HK-2 (cell line): ENCODE measurements at regions not wholly inside any gene's neighbourhood (a gene's known extent, or its start where the extent isn't known, plus 50 kb on each side); places are given as distances from the start of the nearest gene placed in this dataset.

Source experiments
- DNase-seq: peaks from one replicate; pipeline ENCODE4 v3.0.0-alpha.2; 2018; ENCODE audit not compliant: unreplicated experiment

DNA sequence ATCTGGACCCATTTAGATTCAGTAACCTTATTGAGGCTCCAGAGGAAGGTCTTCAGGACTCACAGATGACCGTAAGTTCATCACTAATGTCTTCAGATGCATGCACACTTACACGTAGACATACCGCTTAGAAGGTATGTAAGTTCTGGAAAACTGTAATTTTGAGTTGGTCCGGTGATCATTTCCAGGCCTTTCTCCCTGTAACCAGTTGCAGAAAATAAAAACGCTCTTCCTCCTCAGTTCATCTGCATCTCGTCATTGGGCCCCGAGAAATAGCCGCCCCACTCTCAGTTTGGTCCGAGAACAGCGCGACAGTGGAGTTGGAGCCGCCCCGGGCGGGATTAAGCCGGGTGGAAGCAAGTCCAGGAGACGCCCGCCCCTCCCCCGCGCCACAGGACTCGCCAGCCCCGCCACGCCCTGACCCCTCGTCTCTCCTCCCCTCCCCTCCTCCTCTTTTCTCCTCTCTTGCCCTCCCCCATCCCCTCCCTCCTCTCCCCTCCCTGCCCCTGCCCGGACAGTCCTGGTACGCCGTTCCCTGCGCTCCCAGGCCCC is 83.7 kb downstream of the TNFAIP2 start:
- DNase-seq, result peak; percentile 94

DNA sequence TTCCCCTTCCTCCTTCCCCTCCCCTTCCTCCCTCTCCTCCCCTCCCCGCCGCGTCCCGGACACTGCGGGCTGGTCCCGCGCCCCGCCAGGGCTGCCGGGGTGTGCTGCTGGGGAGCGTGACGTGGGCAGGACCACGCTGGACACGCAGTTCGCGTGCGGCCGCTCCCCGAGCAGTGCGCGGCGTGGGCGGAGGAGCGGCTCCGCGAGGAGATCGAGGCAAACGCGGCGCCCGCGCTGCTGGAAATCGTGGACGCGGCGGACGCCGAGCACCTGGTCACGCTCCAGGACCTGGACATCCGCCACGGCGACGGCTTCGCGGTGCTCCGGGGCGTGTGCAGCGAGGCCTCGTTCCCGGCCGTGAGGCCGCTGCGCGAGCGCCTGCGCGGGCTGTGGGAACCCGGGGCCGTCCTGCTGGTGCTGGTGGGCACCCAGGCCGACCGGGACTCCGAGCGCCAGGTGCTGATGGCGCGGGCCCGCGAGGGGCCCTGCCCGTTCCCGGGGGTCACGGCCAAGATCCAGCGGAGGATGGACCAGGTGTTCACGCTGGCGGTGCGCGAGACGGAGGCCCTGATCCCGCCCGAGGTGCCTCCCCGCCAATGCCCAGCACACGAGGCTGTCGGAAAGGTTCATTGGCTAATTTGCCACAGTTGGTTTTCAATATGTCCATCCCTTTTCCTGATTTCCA is 84.3 kb downstream of the TNFAIP2 start:
- DNase-seq, result peak; percentile 67

- peak; percentile 22 for DNase-seq
These were observed 85.8 kb downstream of the TNFAIP2 start for GRCh38 chr14:103209054-103209453.

DNA sequence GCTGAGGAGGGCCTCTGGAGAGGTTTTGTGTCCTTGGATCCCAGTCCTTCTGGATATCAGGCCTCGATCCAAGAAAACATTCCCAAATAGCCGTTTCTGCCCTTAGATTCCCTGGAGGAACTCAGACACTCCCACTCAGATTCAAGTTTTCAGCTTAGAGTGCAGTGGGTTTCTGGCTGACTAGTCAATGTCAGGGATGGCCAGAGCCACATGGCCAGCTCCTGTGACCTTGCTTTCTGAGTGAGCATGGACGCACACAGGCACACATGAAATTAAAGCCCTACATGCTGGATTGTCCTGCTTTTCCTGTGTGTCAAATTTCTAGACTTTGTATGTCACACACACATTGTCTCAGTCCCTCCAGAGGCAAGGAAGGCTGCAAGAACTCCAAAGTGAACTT is 86.2 kb downstream of the TNFAIP2 start:
- no peak for DNase-seq

DNA sequence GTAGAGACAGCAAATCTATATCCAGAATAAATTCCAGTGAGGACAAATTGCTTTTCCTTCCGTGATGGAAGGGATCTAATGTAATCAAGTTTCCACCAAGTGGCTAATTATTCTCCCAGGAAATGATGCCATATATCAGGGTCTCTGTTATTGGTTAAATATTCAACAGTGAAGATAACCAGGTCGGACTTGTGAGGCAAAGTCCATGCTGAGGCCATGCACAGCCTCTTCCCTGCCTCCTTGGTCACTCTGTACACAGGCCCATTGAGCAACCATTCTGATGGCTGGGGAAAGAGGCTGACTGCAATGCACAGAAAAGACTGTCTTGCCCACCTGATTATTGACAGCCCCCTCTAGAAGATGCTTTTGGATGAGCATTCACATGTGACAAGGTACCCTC is 90.1 kb downstream of the TNFAIP2 start:
- DNase-seq, result no peak

- DNase-seq, result no peak
These were observed 91.2 kb downstream of the TNFAIP2 start for GRCh38 chr14:103214461-103214958.

DNA sequence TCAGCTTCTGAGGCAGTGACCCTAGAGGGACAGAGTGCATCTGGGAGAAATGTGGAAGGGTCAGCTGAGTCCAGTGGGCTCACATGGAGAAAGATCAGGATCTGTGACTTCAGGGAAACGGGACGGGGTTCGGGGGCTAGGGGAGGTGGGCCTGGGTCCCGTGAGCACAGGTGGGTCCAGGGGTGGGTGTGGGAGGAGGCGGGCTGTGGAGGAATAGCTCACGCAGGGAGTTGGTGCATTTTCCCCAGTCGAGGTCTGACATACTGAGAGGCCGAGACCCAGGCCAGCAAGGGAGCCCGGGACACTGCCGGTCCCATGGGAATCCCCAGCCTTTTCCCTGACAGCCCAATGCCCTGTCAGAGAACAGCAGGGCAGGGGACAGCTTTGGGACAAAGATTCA is 93.1 kb downstream of the TNFAIP2 start:
- no peak for DNase-seq

DNA sequence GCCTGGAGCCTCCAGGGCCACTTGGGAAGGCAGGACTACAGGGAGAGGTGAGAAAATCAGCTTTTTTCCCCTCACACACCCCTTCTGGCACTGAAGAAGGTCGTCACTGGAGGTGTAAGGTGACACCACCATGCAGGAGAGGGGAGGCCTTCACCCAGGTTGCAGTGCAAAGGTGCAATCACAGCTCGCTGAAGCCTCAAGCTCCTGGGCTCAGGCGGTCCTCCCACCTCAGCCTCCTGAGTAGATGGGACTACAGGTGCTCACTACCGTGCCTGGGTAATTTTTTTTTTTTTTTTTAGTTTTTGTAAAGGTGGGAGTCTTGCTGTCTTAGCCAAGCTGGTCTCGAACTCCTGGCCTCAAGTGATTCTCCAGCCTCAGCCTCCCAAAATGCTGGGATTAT is 93.6 kb downstream of the TNFAIP2 start:
- DNase-seq, result no peak

- no peak for DNase-seq
These were observed 94.3 kb downstream of the TNFAIP2 start for GRCh38 chr14:103217538-103217937.

GRCh38 chr14:103220134-103220981 is 97.1 kb downstream of the TNFAIP2 start:
- DNase-seq, result no peak

DNA sequence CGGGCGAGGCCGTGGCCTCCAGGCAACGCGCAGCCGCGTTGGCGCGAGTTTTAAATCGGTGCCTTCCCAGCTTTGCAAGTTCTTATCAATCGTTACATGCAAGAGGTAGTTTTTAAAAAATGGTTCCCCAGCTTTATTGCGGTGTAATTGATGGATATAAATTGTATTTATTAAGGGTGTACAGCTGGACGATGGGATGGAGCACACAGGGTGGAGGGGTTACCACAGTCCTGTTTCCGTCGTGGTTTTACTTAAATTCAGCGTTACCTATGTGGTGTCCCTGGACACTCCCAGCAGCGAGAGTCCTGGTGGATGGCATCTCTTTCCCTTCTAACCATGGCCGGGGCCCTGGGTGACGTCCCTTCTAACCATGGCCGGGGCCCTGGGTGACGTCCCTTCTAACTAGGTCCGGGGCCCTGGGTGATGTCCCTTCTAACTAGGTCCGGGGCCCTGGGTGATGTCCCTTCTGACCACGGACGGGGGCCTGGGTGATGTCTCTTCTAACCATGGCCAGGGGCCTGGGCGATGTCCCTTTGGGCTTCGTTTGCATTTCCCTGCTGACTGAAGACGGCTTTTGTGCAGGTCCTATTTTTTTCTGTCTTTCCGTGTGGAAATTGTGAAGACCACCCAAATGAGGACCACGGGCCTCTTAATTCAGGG is 97.9 kb downstream of the TNFAIP2 start:
- no peak for DNase-seq

- DNase-seq, result no peak
These were observed 98.6 kb downstream of the TNFAIP2 start for GRCh38 chr14:103221781-103222358.

DNA sequence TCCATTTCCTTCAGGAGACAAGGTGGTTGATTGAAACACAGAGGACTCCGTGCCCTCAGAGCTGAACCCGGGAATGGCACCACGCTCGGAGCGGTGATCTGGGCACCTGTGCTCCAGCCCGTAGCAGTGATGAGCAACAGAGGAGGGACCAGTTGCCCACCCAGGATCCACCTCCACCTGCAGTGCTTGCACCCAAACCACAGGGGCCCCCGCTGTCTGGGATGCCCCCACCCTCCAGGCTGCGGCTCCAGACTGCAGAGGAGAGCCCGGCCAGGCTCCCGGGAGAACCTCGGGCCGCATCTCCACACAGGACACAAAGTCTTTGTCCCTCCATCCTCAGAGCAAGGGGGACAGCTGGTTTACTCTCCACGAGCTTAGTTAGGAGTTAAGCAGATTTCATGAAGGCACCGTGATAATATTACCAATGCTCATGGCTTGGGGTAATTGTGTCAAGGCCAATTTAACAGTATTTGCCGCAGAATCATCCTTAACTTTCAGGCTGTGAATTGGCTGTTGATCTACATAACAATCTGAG is 100.6 kb downstream of the TNFAIP2 start:
- no peak for DNase-seq

DNA sequence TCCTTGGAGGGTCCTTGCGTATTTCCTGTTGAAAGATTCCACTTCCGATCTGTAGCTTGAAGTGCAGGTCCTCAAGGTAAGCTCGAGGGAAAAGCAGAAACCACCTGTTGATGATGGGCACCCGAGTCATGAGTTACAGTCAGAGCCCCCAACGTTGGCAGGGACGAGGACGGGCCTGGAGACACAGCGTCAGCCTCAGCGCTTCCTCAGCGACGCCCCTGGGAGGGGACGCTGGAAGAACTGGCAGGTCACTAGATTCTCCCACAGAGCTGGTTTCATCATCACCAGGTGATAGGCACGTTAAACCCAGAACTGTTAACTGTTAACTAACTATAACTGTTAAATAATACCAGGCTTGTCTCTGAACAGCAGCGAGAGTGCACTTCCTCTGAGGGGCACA is 101.8 kb downstream of the TNFAIP2 start:
- no peak for DNase-seq

- no peak for DNase-seq
These were observed 102.2 kb downstream of the TNFAIP2 start for GRCh38 chr14:103225476-103225875.

GRCh38 chr14:103227094-103227768 is 104.0 kb downstream of the TNFAIP2 start:
- no peak for DNase-seq

- no peak for DNase-seq
These were observed 105.0 kb downstream of the TNFAIP2 start for GRCh38 chr14:103228076-103228806.

GRCh38 chr14:103228866-103229265 is 105.2 kb upstream of the EIF5 start:
- DNase-seq, result no peak

DNA sequence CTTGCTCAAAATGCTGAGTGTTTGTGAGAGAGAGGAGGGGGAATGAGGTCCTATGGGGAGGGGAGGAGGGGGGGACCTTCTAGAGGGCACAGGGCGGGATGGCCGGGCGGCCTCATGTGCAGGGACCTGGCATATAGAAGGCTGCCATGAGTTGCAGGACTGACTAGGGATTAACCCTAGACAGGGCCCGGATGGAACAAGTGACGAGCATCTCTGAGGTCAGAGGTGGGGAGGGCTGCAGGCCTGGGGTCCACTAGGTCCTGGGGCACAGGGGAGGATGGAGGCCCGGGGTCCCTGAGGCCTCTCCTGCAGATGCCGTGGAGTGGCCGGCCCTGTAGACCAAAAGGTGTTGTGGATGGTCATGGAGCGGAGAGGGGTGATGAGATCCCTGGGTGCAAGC is 104.0 kb upstream of the EIF5 start:
- DNase-seq, result no peak

- DNase-seq, result no peak
These were observed 103.2 kb upstream of the EIF5 start for GRCh38 chr14:103230658-103231334.
